ENCODE measurements at regions not wholly inside any gene's neighbourhood (a gene's known extent, or its start where the extent isn't known, plus 50 kb on each side); places are given as distances from the start of the nearest gene placed in this dataset.

- peaks cover 0 to 8% (median 0%) of the 10 kb centered on the region in 4 donors for H3K4me1 ChIP-seq (ENCODE audit: control insufficient read depth in 4 of 4, insufficient read depth in 4 of 4, low read length in 3 of 4)
- no peak overlapping the region for H3K4me3 ChIP-seq (ENCODE audit: low read depth in 1 of 3, low read length in 3 of 3)
- no peaks in the 10 kb centered on the region for H3K27me3 ChIP-seq (ENCODE audit: control insufficient read depth in 4 of 4, insufficient read depth in 4 of 4, low read length in 3 of 4)
- 67% methylated on average over 2 of the region's 2 CpGs for WGBS
- TF ChIP-seq RAD21 (IDR thresholded peaks at IDR 0.05) (peak in 1 of 2 donors; percentile 40), CTCF (IDR thresholded peaks at IDR 0.05; ENCODE audit: low read depth, low read length, missing input control) (no peak)
- H3K9me3 ChIP-seq (ENCODE audit: control insufficient read depth in 4 of 4, low read length in 3 of 4) = no peaks in the 10 kb centered on the region
- no peak for DNase-seq (ENCODE audit: low spot score)
- no peak overlapping the region for H3K9ac ChIP-seq (ENCODE audit: low read depth in 1 of 2, low read length in 2 of 2)
- no peak overlapping the region for H3K27ac ChIP-seq (ENCODE audit: low read depth in 1 of 2, low read length in 2 of 2)
- H3K36me3 ChIP-seq (ENCODE audit: control insufficient read depth in 4 of 4, insufficient read depth in 3 of 4, low read depth in 1 of 4, low read length in 3 of 4) = no peaks in the 10 kb centered on the region
These were observed 65.8 kb upstream of the STARD13 start for GRCh38 chr13:33351319-33351718.

GRCh38 chr13:33352041-33352440 is 66.5 kb upstream of the STARD13 start:
- H3K27ac ChIP-seq (ENCODE audit: low read depth in 1 of 2, low read length in 2 of 2) = no peak overlapping the region
- peaks cover 0 to 8% (median 0%) of the 10 kb centered on the region in 4 donors for H3K4me1 ChIP-seq (ENCODE audit: control insufficient read depth in 4 of 4, insufficient read depth in 4 of 4, low read length in 3 of 4)
- WGBS = 57% methylated on average over 5 of the region's 5 CpGs
- DNase-seq (ENCODE audit: low spot score) = no peak
- H3K27me3 ChIP-seq (ENCODE audit: control insufficient read depth in 4 of 4, insufficient read depth in 4 of 4, low read length in 3 of 4) = no peaks in the 10 kb centered on the region
- no peak for TF ChIP-seq ZBTB33 (IDR thresholded peaks at IDR 0.05)
- no peak for TF ChIP-seq TAF1 (conservative IDR thresholded peaks at IDR 0.05)
- TF ChIP-seq YY1 (IDR thresholded peaks at IDR 0.05) = no peak
- no peak for TF ChIP-seq EGR1 (IDR thresholded peaks at IDR 0.05; ENCODE audit: low read depth in 2 of 2)
- TF ChIP-seq ATF3 (IDR thresholded peaks at IDR 0.05) = no peak
- no peak for TF ChIP-seq HNF4G (IDR thresholded peaks at IDR 0.05)
- no peak for TF ChIP-seq FOXA2 (IDR thresholded peaks at IDR 0.05)
- TF ChIP-seq MAX (IDR thresholded peaks at IDR 0.05) = no peak
- no peak for TF ChIP-seq RXRA (IDR thresholded peaks at IDR 0.05)
- TF ChIP-seq FOXA1 (IDR thresholded peaks at IDR 0.05) = no peak
- no peak for TF ChIP-seq HNF4A (conservative IDR thresholded peaks at IDR 0.05)
- no peak for TF ChIP-seq JUND (IDR thresholded peaks at IDR 0.05)
- no peak for TF ChIP-seq CTCF (IDR thresholded peaks at IDR 0.05; ENCODE audit: low read depth, low read length, missing input control)
- H3K9ac ChIP-seq (ENCODE audit: low read depth in 1 of 2, low read length in 2 of 2) = no peak overlapping the region
- no peak overlapping the region for H3K4me3 ChIP-seq (ENCODE audit: low read depth in 1 of 3, low read length in 3 of 3)
- H3K36me3 ChIP-seq (ENCODE audit: control insufficient read depth in 4 of 4, insufficient read depth in 3 of 4, low read depth in 1 of 4, low read length in 3 of 4) = no peaks in the 10 kb centered on the region
- H3K9me3 ChIP-seq (ENCODE audit: control insufficient read depth in 4 of 4, low read length in 3 of 4) = no peaks in the 10 kb centered on the region
